ENCODE measurements at regions not wholly inside any gene's neighbourhood (a gene's known extent, or its start where the extent isn't known, plus 50 kb on each side); places are given as distances from the start of the nearest gene placed in this dataset.

- no peak overlapping the region for H3K4me2 ChIP-seq (ENCODE audit: control insufficient read depth, extremely low read depth, insufficient read depth, low read depth, low read length)
- H3K4me1 ChIP-seq (ENCODE audit: control insufficient read depth, extremely low read depth, insufficient read depth, low read length), result no peaks in the 10 kb centered on the region
- DNase-seq (ENCODE audit: low read depth, low spot score) (no peak), FAIRE-seq (no peak)
- H3K4me3 ChIP-seq (ENCODE audit: control insufficient read depth in 2 of 3, extremely low read depth in 1 of 3, insufficient read depth in 2 of 3, low read depth in 1 of 3, low read length in 3 of 3), result no peak overlapping the region
- H3K9me1 ChIP-seq (ENCODE audit: control insufficient read depth, extremely low read depth, insufficient read depth, low read length), result no peaks in the 10 kb centered on the region
- H2AFZ ChIP-seq (ENCODE audit: control insufficient read depth, low read length), result no peak overlapping the region
- dilution Hi-C loops (cut with MboI; ENCODE audit: extremely low pct_ligation_motif_present, low sequenced_read_pairs), result no loop called here
- TF ChIP-seq CTCF (optimal IDR thresholded peaks at IDR 0.05 in 1 of 3, IDR thresholded peaks at IDR 0.05 in 1 of 3, conservative IDR thresholded peaks at IDR 0.05 in 1 of 3; ENCODE audit: extremely low read depth in 1 of 3, insufficient read depth in 2 of 3, low read length in 3 of 3) (no peak), EZH2 (IDR thresholded peaks at IDR 0.05; ENCODE audit: low read length) (no peak)
- no peaks in the 10 kb centered on the region for H3K79me2 ChIP-seq (ENCODE audit: control insufficient read depth, insufficient read depth, low read length)
- no peaks in the 10 kb centered on the region for H3K27me3 ChIP-seq (ENCODE audit: control insufficient read depth, extremely low read depth, insufficient read depth, low read length)
- H3K27ac ChIP-seq (ENCODE audit: control insufficient read depth, insufficient read depth, low read length), result no peak overlapping the region
- no peaks in the 10 kb centered on the region for H3K36me3 ChIP-seq (ENCODE audit: control insufficient read depth in 2 of 2, extremely low read depth in 1 of 2, insufficient read depth in 2 of 2, low read length in 2 of 2)
- H4K20me1 ChIP-seq (ENCODE audit: control insufficient read depth, extremely low read depth, insufficient read depth, low read length), result no peaks in the 10 kb centered on the region
- no peak overlapping the region for H3K9ac ChIP-seq (ENCODE audit: control insufficient read depth, extremely low read depth, insufficient read depth, low read length)
- no peaks in the 10 kb centered on the region for H3K9me3 ChIP-seq (ENCODE audit: control insufficient read depth, low read depth, low read length)
These were observed 206.7 kb downstream of the CTH start for GRCh38 chr1:70617728-70618127.

- H3K9ac ChIP-seq (ENCODE audit: control insufficient read depth, extremely low read depth, insufficient read depth, low read length), result no peak overlapping the region
- H3K4me1 ChIP-seq (ENCODE audit: control insufficient read depth, extremely low read depth, insufficient read depth, low read length), result no peaks in the 10 kb centered on the region
- H3K9me3 ChIP-seq (ENCODE audit: control insufficient read depth, low read depth, low read length), result no peaks in the 10 kb centered on the region
- H3K27ac ChIP-seq (ENCODE audit: control insufficient read depth, insufficient read depth, low read length), result no peak overlapping the region
- H3K79me2 ChIP-seq (ENCODE audit: control insufficient read depth, insufficient read depth, low read length), result no peaks in the 10 kb centered on the region
- no peak overlapping the region for H2AFZ ChIP-seq (ENCODE audit: control insufficient read depth, low read length)
- DNase-seq (ENCODE audit: low read depth, low spot score) (no peak), FAIRE-seq (no peak)
- no peaks in the 10 kb centered on the region for H4K20me1 ChIP-seq (ENCODE audit: control insufficient read depth, extremely low read depth, insufficient read depth, low read length)
- dilution Hi-C loops (cut with MboI; ENCODE audit: extremely low pct_ligation_motif_present, low sequenced_read_pairs), result no loop called here
- H3K9me1 ChIP-seq (ENCODE audit: control insufficient read depth, extremely low read depth, insufficient read depth, low read length), result no peaks in the 10 kb centered on the region
- no peak overlapping the region for H3K4me2 ChIP-seq (ENCODE audit: control insufficient read depth, extremely low read depth, insufficient read depth, low read depth, low read length)
- no peak for TF ChIP-seq EZH2 (IDR thresholded peaks at IDR 0.05; ENCODE audit: low read length)
- no peak for TF ChIP-seq CTCF (optimal IDR thresholded peaks at IDR 0.05 in 1 of 3, IDR thresholded peaks at IDR 0.05 in 1 of 3, conservative IDR thresholded peaks at IDR 0.05 in 1 of 3; ENCODE audit: extremely low read depth in 1 of 3, insufficient read depth in 2 of 3, low read length in 3 of 3)
- H3K27me3 ChIP-seq (ENCODE audit: control insufficient read depth, extremely low read depth, insufficient read depth, low read length), result no peaks in the 10 kb centered on the region
- H3K4me3 ChIP-seq (ENCODE audit: control insufficient read depth in 2 of 3, extremely low read depth in 1 of 3, insufficient read depth in 2 of 3, low read depth in 1 of 3, low read length in 3 of 3), result no peak overlapping the region
- H3K36me3 ChIP-seq (ENCODE audit: control insufficient read depth in 2 of 2, extremely low read depth in 1 of 2, insufficient read depth in 2 of 2, low read length in 2 of 2), result no peaks in the 10 kb centered on the region
These were observed 216.8 kb downstream of the CTH start for GRCh38 chr1:70627910-70628309.
